GM23338 (cell line): ENCODE measurements at regions not wholly inside any gene's neighbourhood (a gene's known extent, or its start where the extent isn't known, plus 50 kb on each side); places are given as distances from the start of the nearest gene placed in this dataset.

Source experiments
- ATAC-seq: fragments of 200-7000 bp; cut with Tn5 transposase; 3 replicates; pipeline ENCODE4 v1.9.1; 2020
- DNase-seq: peaks from one replicate; pipeline ENCODE4 v3.0.0-alpha.2; 2015; ENCODE audit warnings: low spot score
- H2AFZ ChIP-seq: fragments of 200-600 bp; sonication (generic); 2 replicates; pipeline ENCODE4 v1.8.0; 2016; ENCODE audit warnings: antibody characterized with exemption, mild to moderate bottlenecking, moderate library complexity
- H3F3A ChIP-seq: fragments of 200-600 bp; sonication (generic); replicated peaks from 2 replicates; pipeline ENCODE4 v1.8.0; 2017; ENCODE audit warnings: antibody characterized with exemption, mixed run types, low read depth
- H3K27ac ChIP-seq: fragments of 200-600 bp; sonication (generic); 2 replicates; pipeline ENCODE4 v1.6.1; 2016; ENCODE audit warnings: low read depth
- H3K27me3 ChIP-seq: fragments of 200-600 bp; sonication (generic); 2 replicates; pipeline ENCODE4 v1.8.0; 2016; ENCODE audit warnings: mild to moderate bottlenecking, mixed run types, moderate library complexity; ENCODE audit not compliant: insufficient read depth
- H3K36me3 ChIP-seq: fragments of 200-600 bp; sonication (generic); 2 replicates; pipeline ENCODE4 v1.8.0; 2016; ENCODE audit warnings: mild to moderate bottlenecking; ENCODE audit not compliant: insufficient read depth
- H3K4me1 ChIP-seq: fragments of 200-600 bp; sonication (generic); 2 replicates; pipeline ENCODE4 v1.8.0; 2016; ENCODE audit warnings: mild to moderate bottlenecking, moderate library complexity; ENCODE audit not compliant: insufficient read depth
- H3K4me2 ChIP-seq: fragments of 200-600 bp; sonication (generic); 2 replicates; pipeline ENCODE4 v1.7.1; 2017; ENCODE audit warnings: mixed run types
- H3K4me3 ChIP-seq: fragments of 200-600 bp; sonication (generic); 2 replicates; pipeline ENCODE4 v1.6.1; 2016; ENCODE audit warnings: mixed run types
- H3K79me2 ChIP-seq: fragments of 200-600 bp; sonication (generic); replicated peaks from 2 replicates; pipeline ENCODE4 v1.8.0; 2017; ENCODE audit warnings: mild to moderate bottlenecking; ENCODE audit not compliant: insufficient read depth
- H3K9me2 ChIP-seq: fragments of 200-600 bp; sonication (generic); 2 replicates; pipeline ENCODE4 v1.8.0; 2017; ENCODE audit not compliant: insufficient read depth
- H4K20me1 ChIP-seq: fragments of 200-600 bp; sonication (generic); replicated peaks from 2 replicates; pipeline ENCODE4 v1.8.0; 2017; ENCODE audit warnings: mild to moderate bottlenecking; ENCODE audit not compliant: insufficient read depth
- H3K27ac Mint-ChIP-seq: 2 replicates; pipeline ENCODE4 v1.8.0; 2020; ENCODE audit warnings: inconsistent platforms, mild to moderate bottlenecking, moderate library complexity, mixed read lengths
- H3K27me3 Mint-ChIP-seq: 3 replicates; pipeline ENCODE4 v1.8.0; 2022; ENCODE audit warnings: low read depth, mild to moderate bottlenecking, moderate library complexity, mixed read lengths, inconsistent platforms; ENCODE audit not compliant: insufficient read depth, poor library complexity
- H3K36me3 Mint-ChIP-seq: 3 replicates; pipeline ENCODE4 v1.8.0; 2021; ENCODE audit warnings: low read depth, mild to moderate bottlenecking, inconsistent platforms, moderate library complexity, mixed read lengths
- H3K4me1 Mint-ChIP-seq: 3 replicates; pipeline ENCODE4 v1.8.0; 2020; ENCODE audit warnings: mild to moderate bottlenecking, inconsistent platforms, mixed read lengths
- H3K4me3 Mint-ChIP-seq: 3 replicates; pipeline ENCODE4 v1.8.0; 2021; ENCODE audit warnings: moderate library complexity, mild to moderate bottlenecking, inconsistent platforms, mixed read lengths
- H3K9me3 Mint-ChIP-seq: 3 replicates; pipeline ENCODE4 v1.8.0; 2020; ENCODE audit warnings: moderate library complexity, mild to moderate bottlenecking, inconsistent platforms, mixed read lengths
- CREB1 ChIP-seq: fragments of 250-450 bp; sonication (Bioruptor Pico); IDR thresholded peaks from 2 replicates; pipeline ENCODE4 v1.5.0; 2020; ENCODE audit warnings: low read depth, mild to moderate bottlenecking, moderate library complexity
- CTCF ChIP-seq, 2 experiments: fragments of 200-600 bp in 1 of 2; sonication (generic) in 1 of 2; conservative IDR thresholded peaks; 2 replicates each; pipeline versions ENCODE4 v1.5.1 to v1.6.1; 2016 to 2017; ENCODE audit warnings: antibody characterized with exemption in 2 of 2, low read depth in 2 of 2, mild to moderate bottlenecking in 2 of 2, moderate library complexity in 1 of 2
- EZH2 ChIP-seq: fragments of 200-600 bp; sonication (generic); IDR thresholded peaks from one replicate; pipeline ENCODE4 v1.8.0; 2017; ENCODE audit warnings: antibody characterized with exemption, mild to moderate bottlenecking, low read depth; ENCODE audit not compliant: unreplicated experiment
- JUNB ChIP-seq: IDR thresholded peaks from one replicate; pipeline ENCODE4 v1.6.1; 2016; ENCODE audit warnings: antibody characterized with exemption; ENCODE audit not compliant: unreplicated experiment
- NANOG ChIP-seq: IDR thresholded peaks from 2 replicates; pipeline ENCODE4 v1.6.1; 2016; ENCODE audit warnings: antibody characterized with exemption, borderline replicate concordance
- POLR2AphosphoS5 ChIP-seq: IDR thresholded peaks from 2 replicates; pipeline ENCODE4 v1.6.1; 2016; ENCODE audit warnings: antibody characterized with exemption, low read depth
- STAT1 ChIP-seq: IDR thresholded peaks from one replicate; pipeline ENCODE4 v1.6.1; 2016; ENCODE audit warnings: antibody characterized with exemption; ENCODE audit not compliant: unreplicated experiment
- ZNF114 ChIP-seq: fragments of 250-450 bp; sonication (Bioruptor Pico); IDR thresholded peaks from 2 replicates; pipeline ENCODE4 v1.5.0; 2020; ENCODE audit warnings: mild to moderate bottlenecking, moderate library complexity
- ZNF331 ChIP-seq: fragments of 250-450 bp; sonication (Bioruptor Pico); IDR thresholded peaks from 2 replicates; pipeline ENCODE4 v1.5.0; 2020; ENCODE audit warnings: low read depth, mild to moderate bottlenecking, moderate library complexity
- ZNF462 ChIP-seq: fragments of 250-450 bp; sonication (Bioruptor Pico); IDR thresholded peaks from 2 replicates; pipeline ENCODE4 v1.5.0; 2020; ENCODE audit warnings: mild to moderate bottlenecking, moderate library complexity
- TF ChIP-seq, protein P1 (sequence below): IDR thresholded peaks from one replicate; pipeline ENCODE4 v1.6.1; 2018; ENCODE audit warnings: antibody characterized with exemption; ENCODE audit not compliant: unreplicated experiment

- Histone ChIP-seq H3K4me2 (no peak overlapping the region), H3K27ac (no peak overlapping the region), H4K20me1 (no peaks in the 10 kb centered on the region), H3K27me3 (no peaks in the 10 kb centered on the region), H3K4me1 (no peaks in the 10 kb centered on the region), H3K9me2 (no peaks in the 10 kb centered on the region; the same call in 1 of the 2 replicates), H3K4me3 (no peak overlapping the region), H3K79me2 (no peaks in the 10 kb centered on the region), H3F3A (no peaks in the 10 kb centered on the region), H2AFZ (no peak overlapping the region), H3K36me3 (no peaks in the 10 kb centered on the region)
- no peaks in the 10 kb centered on the region for H3K36me3 Mint-ChIP-seq
- H3K9me3 Mint-ChIP-seq = no peaks in the 10 kb centered on the region
- no peak for DNase-seq
- H3K4me3 Mint-ChIP-seq = no peak overlapping the region
- H3K4me1 Mint-ChIP-seq = no peaks in the 10 kb centered on the region
- H3K27ac Mint-ChIP-seq = no peak overlapping the region
- H3K27me3 Mint-ChIP-seq = no peaks in the 10 kb centered on the region
- ATAC-seq = no peak
- no peak for TF ChIP-seq EZH2
- no peak for TF ChIP-seq NANOG
Measured at GRCh38 chr10:90195288-90195840, 494.0 kb downstream of the KIF20B start.

GRCh38 chr10:90197766-90198165, 496.4 kb downstream of the KIF20B start:
- no peak overlapping the region for H3K27ac Mint-ChIP-seq
- DNase-seq (no peak), ATAC-seq (no peak)
- H3K4me3 Mint-ChIP-seq = no peak overlapping the region
- no peaks in the 10 kb centered on the region for H3K36me3 Mint-ChIP-seq
- H3K9me2 ChIP-seq = no peaks in the 10 kb centered on the region
- H3K4me3 ChIP-seq = no peak overlapping the region
- H3K9me3 Mint-ChIP-seq = no peaks in the 10 kb centered on the region
- no peaks in the 10 kb centered on the region for H3K27me3 ChIP-seq
- TF ChIP-seq STAT1 = no peak
- TF ChIP-seq NANOG = no peak
- no peak for TF ChIP-seq POLR2AphosphoS5
- TF ChIP-seq ZNF114 = no peak
- TF ChIP-seq CTCF (conservative IDR thresholded peaks at IDR 0.05; ENCODE audit: low read depth in 2 of 2) = no peak
- no peak for TF ChIP-seq EZH2
- TF ChIP-seq, protein P1, sequence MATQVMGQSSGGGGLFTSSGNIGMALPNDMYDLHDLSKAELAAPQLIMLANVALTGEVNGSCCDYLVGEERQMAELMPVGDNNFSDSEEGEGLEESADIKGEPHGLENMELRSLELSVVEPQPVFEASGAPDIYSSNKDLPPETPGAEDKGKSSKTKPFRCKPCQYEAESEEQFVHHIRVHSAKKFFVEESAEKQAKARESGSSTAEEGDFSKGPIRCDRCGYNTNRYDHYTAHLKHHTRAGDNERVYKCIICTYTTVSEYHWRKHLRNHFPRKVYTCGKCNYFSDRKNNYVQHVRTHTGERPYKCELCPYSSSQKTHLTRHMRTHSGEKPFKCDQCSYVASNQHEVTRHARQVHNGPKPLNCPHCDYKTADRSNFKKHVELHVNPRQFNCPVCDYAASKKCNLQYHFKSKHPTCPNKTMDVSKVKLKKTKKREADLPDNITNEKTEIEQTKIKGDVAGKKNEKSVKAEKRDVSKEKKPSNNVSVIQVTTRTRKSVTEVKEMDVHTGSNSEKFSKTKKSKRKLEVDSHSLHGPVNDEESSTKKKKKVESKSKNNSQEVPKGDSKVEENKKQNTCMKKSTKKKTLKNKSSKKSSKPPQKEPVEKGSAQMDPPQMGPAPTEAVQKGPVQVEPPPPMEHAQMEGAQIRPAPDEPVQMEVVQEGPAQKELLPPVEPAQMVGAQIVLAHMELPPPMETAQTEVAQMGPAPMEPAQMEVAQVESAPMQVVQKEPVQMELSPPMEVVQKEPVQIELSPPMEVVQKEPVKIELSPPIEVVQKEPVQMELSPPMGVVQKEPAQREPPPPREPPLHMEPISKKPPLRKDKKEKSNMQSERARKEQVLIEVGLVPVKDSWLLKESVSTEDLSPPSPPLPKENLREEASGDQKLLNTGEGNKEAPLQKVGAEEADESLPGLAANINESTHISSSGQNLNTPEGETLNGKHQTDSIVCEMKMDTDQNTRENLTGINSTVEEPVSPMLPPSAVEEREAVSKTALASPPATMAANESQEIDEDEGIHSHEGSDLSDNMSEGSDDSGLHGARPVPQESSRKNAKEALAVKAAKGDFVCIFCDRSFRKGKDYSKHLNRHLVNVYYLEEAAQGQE = no peak
- no peak for TF ChIP-seq ZNF331 (CRISPR knock-in tag)
- no peak for TF ChIP-seq ZNF462 (CRISPR knock-in tag)
- TF ChIP-seq CREB1 = no peak
- no peak for TF ChIP-seq JUNB
- no peaks in the 10 kb centered on the region for H4K20me1 ChIP-seq
- H3K27me3 Mint-ChIP-seq = no peaks in the 10 kb centered on the region
- no peak overlapping the region for H3K4me2 ChIP-seq
- no peaks in the 10 kb centered on the region for H3F3A ChIP-seq
- H3K27ac ChIP-seq = no peak overlapping the region
- H3K4me1 ChIP-seq = no peaks in the 10 kb centered on the region
- H3K36me3 ChIP-seq = no peaks in the 10 kb centered on the region
- no peaks in the 10 kb centered on the region for H3K79me2 ChIP-seq
- H3K4me1 Mint-ChIP-seq = no peaks in the 10 kb centered on the region
- H2AFZ ChIP-seq = no peak overlapping the region
